Inferior parietal cortex (tissue), 1 donor: ENCODE measurements at regions not wholly inside any gene's neighbourhood (a gene's known extent, or its start where the extent isn't known, plus 50 kb on each side); places are given as distances from the start of the nearest gene placed in this dataset.

ENCODE experiments used
- DNase-seq: peaks from one replicate; pipeline ENCODE4 v3.0.0-alpha.2; 2016; ENCODE audit errors: extremely low spot score

GRCh38 chr7:113460067-113460466 is 341.7 kb upstream of the SMIM30 start:
- no peak for DNase-seq

GRCh38 chr7:113456533-113456932 is 338.2 kb upstream of the SMIM30 start:
- no peak for DNase-seq

- no peak for DNase-seq
Observed at GRCh38 chr7:113454597-113455169, 336.3 kb upstream of the SMIM30 start.

DNA sequence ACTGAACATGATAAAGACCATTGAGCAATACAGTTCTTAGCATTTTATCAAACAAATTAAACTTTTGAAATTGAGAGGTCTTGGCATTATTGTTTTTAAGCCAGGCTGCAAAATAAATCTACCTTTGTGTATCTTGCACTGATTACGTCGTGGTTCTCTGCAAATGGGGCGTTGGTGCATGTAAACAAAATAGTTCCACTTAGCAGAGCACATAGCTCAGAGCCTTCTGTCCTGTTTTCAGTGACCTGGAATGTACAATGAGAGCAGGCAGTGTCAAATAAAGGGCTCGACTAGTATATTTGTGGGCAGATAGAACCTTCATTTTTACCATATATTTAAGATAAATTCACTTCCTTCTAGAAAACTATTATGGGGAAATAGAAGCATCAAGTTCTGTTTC is 333.9 kb upstream of the SMIM30 start:
- no peak for DNase-seq

GRCh38 chr7:113446791-113447190 is 328.4 kb upstream of the SMIM30 start:
- no peak for DNase-seq

GRCh38 chr7:113446391-113446790 is 328.0 kb upstream of the SMIM30 start:
- DNase-seq: no peak

DNA sequence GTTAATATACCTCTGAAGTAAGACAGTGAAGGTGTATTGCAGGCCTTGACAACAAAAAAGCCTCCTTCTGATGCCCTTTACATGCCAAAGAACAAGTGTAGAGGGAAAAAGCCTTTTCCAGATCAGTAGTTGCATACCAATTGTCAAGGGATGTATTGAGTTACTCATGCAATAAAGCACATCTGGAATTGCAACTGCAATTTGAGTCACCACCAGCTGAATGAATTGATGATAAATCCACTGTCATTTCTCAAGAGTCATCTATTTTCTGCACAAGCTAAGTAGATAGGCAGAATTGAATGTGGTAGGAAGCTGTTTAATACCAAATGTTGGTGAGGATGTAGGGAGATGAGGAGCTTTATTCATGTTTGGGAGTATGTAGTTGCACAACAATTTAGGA is 325.9 kb upstream of the SMIM30 start:
- no peak for DNase-seq

GRCh38 chr7:113440173-113440572 is 321.8 kb upstream of the SMIM30 start:
- DNase-seq: no peak

DNA sequence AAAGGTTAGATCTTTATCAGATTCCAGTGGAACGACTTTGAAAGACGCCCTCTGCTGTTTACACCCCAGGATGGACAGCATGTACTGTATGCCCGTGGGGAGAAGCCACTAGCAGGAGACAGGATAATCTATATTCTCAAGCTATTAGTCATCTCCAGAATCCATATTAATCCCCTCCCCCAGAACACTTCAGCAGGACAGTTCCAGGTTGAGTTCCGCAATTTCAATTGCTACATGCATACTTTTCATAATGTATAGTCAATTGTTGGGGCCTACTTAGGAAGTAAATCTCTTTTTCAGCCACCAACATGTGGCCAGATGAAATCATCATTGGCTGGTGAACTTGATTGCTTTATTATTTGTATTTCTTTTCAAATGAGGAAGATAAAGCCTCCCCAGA is 313.1 kb upstream of the SMIM30 start:
- DNase-seq: no peak

GRCh38 chr7:113424185-113424817 is 305.9 kb upstream of the SMIM30 start:
- DNase-seq: no peak

GRCh38 chr7:113421696-113422330 is 303.5 kb upstream of the SMIM30 start:
- DNase-seq: peak; percentile 91

DNA sequence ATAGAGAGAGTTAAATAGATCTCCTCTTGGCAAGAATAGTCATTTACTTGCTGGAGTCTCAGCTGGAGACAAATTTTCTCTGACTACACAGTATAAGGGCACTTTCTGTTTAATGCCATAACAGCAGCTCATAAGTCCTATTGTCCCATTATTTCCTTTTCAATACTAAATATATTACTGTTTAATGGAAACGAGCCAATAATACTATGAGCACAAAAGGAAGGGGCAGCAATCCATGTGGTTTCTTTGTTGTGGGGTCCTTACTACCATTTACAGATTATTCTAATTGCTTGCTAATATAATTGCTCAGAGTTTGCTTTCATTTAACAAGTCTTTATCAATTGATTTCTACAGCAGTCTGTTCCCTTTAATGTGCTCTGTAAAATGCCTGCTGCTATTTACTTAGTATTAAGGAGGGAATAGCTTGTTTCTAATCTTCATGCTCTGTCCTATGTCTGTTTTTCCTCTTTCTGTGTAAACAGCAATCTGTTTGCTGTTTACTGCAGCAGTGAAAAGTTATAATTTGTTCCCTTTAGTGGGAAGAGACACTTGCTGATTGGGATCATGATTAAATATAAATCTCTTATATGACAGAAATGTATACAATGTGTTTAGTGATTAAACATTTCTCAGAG is 296.2 kb upstream of the SMIM30 start:
- DNase-seq: no peak

DNA sequence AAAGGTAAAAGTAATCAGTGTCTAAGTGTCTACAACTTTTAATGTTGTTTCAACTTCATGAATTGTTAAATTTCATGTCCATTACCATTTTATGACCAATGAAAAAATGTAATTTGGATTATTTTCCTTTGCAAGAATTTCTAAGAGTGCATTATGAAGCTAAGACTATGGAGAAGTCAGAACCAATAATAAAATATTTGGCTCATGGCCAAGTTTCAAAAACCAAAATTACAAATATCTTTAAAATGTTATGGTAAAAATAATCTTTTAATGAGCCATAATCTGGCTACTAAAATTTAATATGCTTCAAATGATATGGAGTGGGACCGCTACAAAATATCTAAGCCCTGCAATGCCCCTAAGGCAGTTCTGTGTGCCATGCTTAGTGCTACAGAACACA is 294.1 kb upstream of the SMIM30 start:
- no peak for DNase-seq

GRCh38 chr7:113410796-113411195 is 292.4 kb upstream of the SMIM30 start:
- DNase-seq: no peak

GRCh38 chr7:113408999-113409398 is 290.6 kb upstream of the SMIM30 start:
- DNase-seq: no peak

GRCh38 chr7:113405296-113406056 is 287.1 kb upstream of the SMIM30 start:
- no peak for DNase-seq

GRCh38 chr7:113404245-113404644 is 285.9 kb upstream of the SMIM30 start:
- DNase-seq: no peak

DNA sequence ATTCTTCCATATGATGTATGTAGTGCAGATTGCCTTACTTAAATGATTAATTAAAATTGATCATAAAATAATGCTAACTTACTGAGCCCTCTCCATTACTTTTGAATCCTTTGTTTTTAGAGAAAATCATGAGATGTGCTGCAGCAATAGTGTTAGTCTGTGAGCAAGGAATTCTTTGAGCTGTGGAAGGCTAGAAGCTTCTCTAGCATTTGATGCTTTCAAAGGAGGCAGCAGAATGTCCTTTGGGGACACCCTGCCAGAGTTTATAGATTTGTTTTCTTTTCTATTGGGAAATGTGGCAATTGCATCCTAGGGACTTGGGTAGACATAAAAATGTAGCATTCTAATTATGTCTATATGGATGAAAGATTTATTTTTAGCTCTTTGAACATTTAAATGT is 284.1 kb upstream of the SMIM30 start:
- DNase-seq: no peak

GRCh38 chr7:113402005-113402404 is 283.7 kb upstream of the SMIM30 start:
- DNase-seq: no peak

- no peak for DNase-seq
Observed at GRCh38 chr7:113394856-113395255, 276.5 kb upstream of the SMIM30 start.

GRCh38 chr7:113392841-113393540 is 274.6 kb upstream of the SMIM30 start:
- DNase-seq: no peak

GRCh38 chr7:113392421-113392820 is 274.1 kb upstream of the SMIM30 start:
- DNase-seq: no peak
